ENCODE measurements at regions not wholly inside any gene's neighbourhood (a gene's known extent, or its start where the extent isn't known, plus 50 kb on each side); places are given as distances from the start of the nearest gene placed in this dataset.

- TF ChIP-seq CTCF (conservative IDR thresholded peaks at IDR 0.05 in 1 of 2, IDR thresholded peaks at IDR 0.05 in 1 of 2; ENCODE audit: low read depth in 1 of 2, low read length in 2 of 2) (no peak), EZH2 (IDR thresholded peaks at IDR 0.05; ENCODE audit: low read length, missing control alignments) (no peak)
Measured at GRCh38 chr7:122217125-122217524, 73.1 kb upstream of the AASS start.

All from fibroblast of lung (primary cell).